ENCODE measurements at regions not wholly inside any gene's neighbourhood (a gene's known extent, or its start where the extent isn't known, plus 50 kb on each side); places are given as distances from the start of the nearest gene placed in this dataset.
A peak's percentile ranks its signal among the peaks of the same experiment; 100 is the strongest.

GRCh38 chr12:75722714-75723200, 211.3 kb upstream of the KRR1 start:
- TF ChIP-seq POLR2A (IDR thresholded peaks at IDR 0.05) (no peak), POLR2AphosphoS5 (IDR thresholded peaks at IDR 0.05) (peak in 2 of 3 donors; percentile 69 to 73)

All from breast epithelium (tissue), 3 donors.